ENCODE measurements at regions not wholly inside any gene's neighbourhood (a gene's known extent, or its start where the extent isn't known, plus 50 kb on each side); places are given as distances from the start of the nearest gene placed in this dataset.
A peak's percentile ranks its signal among the peaks of the same experiment; 100 is the strongest.

DNA sequence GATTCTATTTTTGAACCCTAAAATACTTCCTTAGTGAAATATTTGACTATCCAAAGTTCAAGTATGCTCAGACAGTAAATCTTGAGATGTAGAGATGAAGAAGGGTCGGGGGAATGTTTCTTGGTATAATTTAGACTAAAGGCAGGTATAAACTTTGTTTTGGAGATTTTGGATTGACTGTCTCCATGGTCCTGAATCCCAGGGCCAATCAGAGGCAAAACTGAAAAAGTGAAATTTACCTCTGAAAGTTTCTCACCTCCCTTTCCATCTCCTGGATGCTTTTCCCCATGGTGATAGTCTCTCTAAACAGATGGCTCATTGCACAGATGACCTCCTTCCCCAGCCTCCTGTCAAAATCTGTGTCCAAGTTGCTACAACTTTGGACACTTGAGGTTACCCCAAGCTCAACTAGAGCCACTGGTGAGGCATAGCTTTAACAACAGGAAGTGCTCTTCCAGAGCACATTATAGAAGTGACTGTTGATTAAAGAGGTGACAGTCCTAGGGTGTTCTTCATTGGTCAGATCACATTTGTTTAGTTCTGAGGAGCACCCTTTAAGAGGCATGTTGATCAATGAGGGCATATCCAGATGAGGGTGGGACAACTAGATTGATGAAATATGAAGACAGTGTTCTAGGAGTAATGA, 128.4 kb downstream of the AKAP11 start:
- POLR2A ChIA-PET = no interaction called here
- TF ChIP-seq ZNF660 (tag by site-specific recombination; IDR thresholded peaks at IDR 0.05) = no peak
- no peak for TF ChIP-seq ZNF302 (tag by site-specific recombination; IDR thresholded peaks at IDR 0.05; ENCODE audit: low read depth)
- TF ChIP-seq, protein P1, sequence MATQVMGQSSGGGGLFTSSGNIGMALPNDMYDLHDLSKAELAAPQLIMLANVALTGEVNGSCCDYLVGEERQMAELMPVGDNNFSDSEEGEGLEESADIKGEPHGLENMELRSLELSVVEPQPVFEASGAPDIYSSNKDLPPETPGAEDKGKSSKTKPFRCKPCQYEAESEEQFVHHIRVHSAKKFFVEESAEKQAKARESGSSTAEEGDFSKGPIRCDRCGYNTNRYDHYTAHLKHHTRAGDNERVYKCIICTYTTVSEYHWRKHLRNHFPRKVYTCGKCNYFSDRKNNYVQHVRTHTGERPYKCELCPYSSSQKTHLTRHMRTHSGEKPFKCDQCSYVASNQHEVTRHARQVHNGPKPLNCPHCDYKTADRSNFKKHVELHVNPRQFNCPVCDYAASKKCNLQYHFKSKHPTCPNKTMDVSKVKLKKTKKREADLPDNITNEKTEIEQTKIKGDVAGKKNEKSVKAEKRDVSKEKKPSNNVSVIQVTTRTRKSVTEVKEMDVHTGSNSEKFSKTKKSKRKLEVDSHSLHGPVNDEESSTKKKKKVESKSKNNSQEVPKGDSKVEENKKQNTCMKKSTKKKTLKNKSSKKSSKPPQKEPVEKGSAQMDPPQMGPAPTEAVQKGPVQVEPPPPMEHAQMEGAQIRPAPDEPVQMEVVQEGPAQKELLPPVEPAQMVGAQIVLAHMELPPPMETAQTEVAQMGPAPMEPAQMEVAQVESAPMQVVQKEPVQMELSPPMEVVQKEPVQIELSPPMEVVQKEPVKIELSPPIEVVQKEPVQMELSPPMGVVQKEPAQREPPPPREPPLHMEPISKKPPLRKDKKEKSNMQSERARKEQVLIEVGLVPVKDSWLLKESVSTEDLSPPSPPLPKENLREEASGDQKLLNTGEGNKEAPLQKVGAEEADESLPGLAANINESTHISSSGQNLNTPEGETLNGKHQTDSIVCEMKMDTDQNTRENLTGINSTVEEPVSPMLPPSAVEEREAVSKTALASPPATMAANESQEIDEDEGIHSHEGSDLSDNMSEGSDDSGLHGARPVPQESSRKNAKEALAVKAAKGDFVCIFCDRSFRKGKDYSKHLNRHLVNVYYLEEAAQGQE (tag by site-specific recombination; IDR thresholded peaks at IDR 0.05) = peak; percentile 56; the same call in 1 of the 2 replicates
- no peak for TF ChIP-seq ZNF341 (tag by site-specific recombination; IDR thresholded peaks at IDR 0.05; ENCODE audit: low read depth)
- TF ChIP-seq PRDM1 (tag by site-specific recombination; IDR thresholded peaks at IDR 0.05) = no peak

GRCh38 chr13:42401376-42401775, 129.4 kb downstream of the AKAP11 start:
- ChIA-PET POLR2A (no interaction called here), CTCF (interaction anchor here (0.6 kb wide), 1 partner anchor 82 kb away, joined by 5 read pairs; no protein-coding TSS in a partner anchor)
- no peak overlapping the region for H3K27ac ChIP-seq (ENCODE audit: extremely low read depth, low read depth, low read length)

More for the DNA sequence above, 128.4 kb downstream of the AKAP11 start:
- no peak overlapping the region for H3K4me3 ChIP-seq (ENCODE audit: low read depth, low read length)
- CTCF ChIA-PET = interaction anchor here (0.6 kb wide), 1 partner anchor 81 kb away, joined by 5 read pairs; no protein-coding TSS in a partner anchor
- no peaks in the 10 kb centered on the region for H3K4me1 ChIP-seq (ENCODE audit: control insufficient read depth, insufficient read depth, low read length)
- H3K9me3 ChIP-seq (ENCODE audit: control insufficient read depth, insufficient read depth, low read depth, low read length) = no peaks in the 10 kb centered on the region
- no peak overlapping the region for H3K27ac ChIP-seq (ENCODE audit: extremely low read depth, low read depth, low read length)
- H3K36me3 ChIP-seq (ENCODE audit: control insufficient read depth in 2 of 2, insufficient read depth in 1 of 2, low read length in 2 of 2) = no peaks in the 10 kb centered on the region

GRCh38 chr13:42405665-42406390, 133.9 kb downstream of the AKAP11 start:
- no peaks in the 10 kb centered on the region for H3K4me1 ChIP-seq (ENCODE audit: control insufficient read depth, insufficient read depth, low read length)
- H3K27ac ChIP-seq (ENCODE audit: extremely low read depth, low read depth, low read length) = no peak overlapping the region
- TF ChIP-seq ZNF157 (tag by site-specific recombination; IDR thresholded peaks at IDR 0.05) (no peak), KLF1 (tag by site-specific recombination; IDR thresholded peaks at IDR 0.05) (no peak), ZNF391 (tag by site-specific recombination; IDR thresholded peaks at IDR 0.05; ENCODE audit: borderline replicate concordance, low read depth) (no peak), ZNF48 (tag by site-specific recombination; IDR thresholded peaks at IDR 0.05) (no peak), ZNF555 (tag by site-specific recombination; conservative IDR thresholded peaks at IDR 0.05) (no peak), IKZF3 (tag by site-specific recombination; IDR thresholded peaks at IDR 0.05) (no peak)
- TF ChIP-seq, protein P2, sequence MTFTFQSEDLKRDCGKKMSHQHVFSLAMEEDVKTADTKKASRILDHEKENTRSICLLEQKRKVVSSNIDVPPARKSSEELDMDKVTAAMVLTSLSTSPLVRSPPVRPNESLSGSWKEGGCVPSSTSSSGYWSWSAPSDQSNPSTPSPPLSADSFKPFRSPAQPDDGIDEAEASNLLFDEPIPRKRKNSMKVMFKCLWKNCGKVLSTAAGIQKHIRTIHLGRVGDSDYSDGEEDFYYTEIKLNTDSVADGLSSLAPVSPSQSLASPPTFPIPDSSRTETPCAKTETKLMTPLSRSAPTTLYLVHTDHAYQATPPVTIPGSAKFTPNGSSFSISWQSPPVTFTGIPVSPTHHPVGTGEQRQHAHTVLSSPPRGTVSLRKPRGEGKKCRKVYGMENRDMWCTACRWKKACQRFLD (tag by site-specific recombination; IDR thresholded peaks at IDR 0.05) = no peak
- no peaks in the 10 kb centered on the region for H3K36me3 ChIP-seq (ENCODE audit: control insufficient read depth in 2 of 2, insufficient read depth in 1 of 2, low read length in 2 of 2)
- H3K9me3 ChIP-seq (ENCODE audit: control insufficient read depth, insufficient read depth, low read depth, low read length) = no peaks in the 10 kb centered on the region
- ChIA-PET CTCF (no interaction called here), POLR2A (no interaction called here)
- no peak overlapping the region for H3K4me3 ChIP-seq (ENCODE audit: low read depth, low read length)

More at GRCh38 chr13:42401376-42401775, 129.4 kb downstream of the AKAP11 start:
- H3K36me3 ChIP-seq (ENCODE audit: control insufficient read depth in 2 of 2, insufficient read depth in 1 of 2, low read length in 2 of 2) = no peaks in the 10 kb centered on the region
- no peak overlapping the region for H3K4me3 ChIP-seq (ENCODE audit: low read depth, low read length)
- no peaks in the 10 kb centered on the region for H3K4me1 ChIP-seq (ENCODE audit: control insufficient read depth, insufficient read depth, low read length)
- no peaks in the 10 kb centered on the region for H3K9me3 ChIP-seq (ENCODE audit: control insufficient read depth, insufficient read depth, low read depth, low read length)
- TF ChIP-seq, protein P3, sequence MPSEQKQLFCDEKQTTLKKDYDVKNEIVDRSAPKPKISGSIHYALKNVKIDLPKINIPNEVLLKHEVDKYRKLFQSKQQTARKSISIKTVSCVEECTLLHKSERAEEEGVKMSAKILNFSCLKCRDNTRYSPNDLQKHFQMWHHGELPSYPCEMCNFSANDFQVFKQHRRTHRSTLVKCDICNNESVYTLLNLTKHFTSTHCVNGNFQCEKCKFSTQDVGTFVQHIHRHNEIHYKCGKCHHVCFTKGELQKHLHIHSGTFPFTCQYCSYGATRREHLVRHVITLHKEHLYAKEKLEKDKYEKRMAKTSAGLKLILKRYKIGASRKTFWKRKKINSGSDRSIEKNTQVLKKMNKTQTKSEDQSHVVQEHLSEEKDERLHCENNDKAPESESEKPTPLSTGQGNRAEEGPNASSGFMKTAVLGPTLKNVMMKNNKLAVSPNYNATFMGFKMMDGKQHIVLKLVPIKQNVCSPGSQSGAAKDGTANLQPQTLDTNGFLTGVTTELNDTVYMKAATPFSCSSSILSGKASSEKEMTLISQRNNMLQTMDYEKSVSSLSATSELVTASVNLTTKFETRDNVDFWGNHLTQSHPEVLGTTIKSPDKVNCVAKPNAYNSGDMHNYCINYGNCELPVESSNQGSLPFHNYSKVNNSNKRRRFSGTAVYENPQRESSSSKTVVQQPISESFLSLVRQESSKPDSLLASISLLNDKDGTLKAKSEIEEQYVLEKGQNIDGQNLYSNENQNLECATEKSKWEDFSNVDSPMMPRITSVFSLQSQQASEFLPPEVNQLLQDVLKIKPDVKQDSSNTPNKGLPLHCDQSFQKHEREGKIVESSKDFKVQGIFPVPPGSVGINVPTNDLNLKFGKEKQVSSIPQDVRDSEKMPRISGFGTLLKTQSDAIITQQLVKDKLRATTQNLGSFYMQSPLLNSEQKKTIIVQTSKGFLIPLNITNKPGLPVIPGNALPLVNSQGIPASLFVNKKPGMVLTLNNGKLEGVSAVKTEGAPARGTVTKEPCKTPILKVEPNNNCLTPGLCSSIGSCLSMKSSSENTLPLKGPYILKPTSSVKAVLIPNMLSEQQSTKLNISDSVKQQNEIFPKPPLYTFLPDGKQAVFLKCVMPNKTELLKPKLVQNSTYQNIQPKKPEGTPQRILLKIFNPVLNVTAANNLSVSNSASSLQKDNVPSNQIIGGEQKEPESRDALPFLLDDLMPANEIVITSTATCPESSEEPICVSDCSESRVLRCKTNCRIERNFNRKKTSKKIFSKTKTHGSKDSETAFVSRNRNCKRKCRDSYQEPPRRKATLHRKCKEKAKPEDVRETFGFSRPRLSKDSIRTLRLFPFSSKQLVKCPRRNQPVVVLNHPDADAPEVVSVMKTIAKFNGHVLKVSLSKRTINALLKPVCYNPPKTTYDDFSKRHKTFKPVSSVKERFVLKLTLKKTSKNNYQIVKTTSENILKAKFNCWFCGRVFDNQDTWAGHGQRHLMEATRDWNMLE (tag by site-specific recombination; conservative IDR thresholded peaks at IDR 0.05; ENCODE audit: low read depth) = no peak
- TF ChIP-seq KLF8 (tag by site-specific recombination; IDR thresholded peaks at IDR 0.05) = no peak
- no peak for TF ChIP-seq ZNF239 (tag by site-specific recombination; IDR thresholded peaks at IDR 0.05)

Measured in HEK293 (cell line).